Epithelial cell of proximal tubule (primary cell): ENCODE measurements at regions not wholly inside any gene's neighbourhood (a gene's known extent, or its start where the extent isn't known, plus 50 kb on each side); places are given as distances from the start of the nearest gene placed in this dataset.
A peak's percentile ranks its signal among the peaks of the same experiment; 100 is the strongest.

Experiments used
- DNase-seq: peaks from one replicate; pipeline ENCODE4 v3.0.0-alpha.2; 2011; ENCODE audit warnings: low read depth
- H3K4me3 ChIP-seq: 2 replicates; pipeline ENCODE4 v1.5.1; 2011; ENCODE audit warnings: low read depth, mild to moderate bottlenecking, low read length
- TF ChIP-seq, protein P1 (sequence below): conservative IDR thresholded peaks from 2 replicates; pipeline ENCODE4 v1.5.1; 2012; ENCODE audit warnings: low read depth, mild to moderate bottlenecking, low read length

DNA sequence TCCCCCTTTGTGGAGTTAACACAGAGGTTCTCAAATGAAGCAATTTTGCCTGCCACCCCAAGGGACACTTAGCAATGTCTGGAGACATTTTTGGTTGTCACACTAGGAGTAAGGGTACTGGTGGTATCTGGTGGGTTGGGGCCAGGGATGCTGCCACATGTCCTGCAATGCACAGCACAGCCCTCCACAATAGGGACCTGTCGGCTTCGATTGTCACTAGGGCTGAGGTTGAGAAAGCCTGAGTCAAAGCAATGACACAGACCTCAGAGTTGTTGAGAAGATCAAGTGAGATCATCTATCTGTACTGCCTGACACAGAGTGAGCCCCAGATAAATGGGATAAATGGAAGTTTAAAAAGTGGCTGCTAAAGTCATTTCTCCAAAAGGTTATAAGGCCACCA lies 249.2 kb upstream of the KLF4 start:
- TF ChIP-seq, protein P1, sequence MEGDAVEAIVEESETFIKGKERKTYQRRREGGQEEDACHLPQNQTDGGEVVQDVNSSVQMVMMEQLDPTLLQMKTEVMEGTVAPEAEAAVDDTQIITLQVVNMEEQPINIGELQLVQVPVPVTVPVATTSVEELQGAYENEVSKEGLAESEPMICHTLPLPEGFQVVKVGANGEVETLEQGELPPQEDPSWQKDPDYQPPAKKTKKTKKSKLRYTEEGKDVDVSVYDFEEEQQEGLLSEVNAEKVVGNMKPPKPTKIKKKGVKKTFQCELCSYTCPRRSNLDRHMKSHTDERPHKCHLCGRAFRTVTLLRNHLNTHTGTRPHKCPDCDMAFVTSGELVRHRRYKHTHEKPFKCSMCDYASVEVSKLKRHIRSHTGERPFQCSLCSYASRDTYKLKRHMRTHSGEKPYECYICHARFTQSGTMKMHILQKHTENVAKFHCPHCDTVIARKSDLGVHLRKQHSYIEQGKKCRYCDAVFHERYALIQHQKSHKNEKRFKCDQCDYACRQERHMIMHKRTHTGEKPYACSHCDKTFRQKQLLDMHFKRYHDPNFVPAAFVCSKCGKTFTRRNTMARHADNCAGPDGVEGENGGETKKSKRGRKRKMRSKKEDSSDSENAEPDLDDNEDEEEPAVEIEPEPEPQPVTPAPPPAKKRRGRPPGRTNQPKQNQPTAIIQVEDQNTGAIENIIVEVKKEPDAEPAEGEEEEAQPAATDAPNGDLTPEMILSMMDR = no peak
- H3K4me3 ChIP-seq = no peak overlapping the region
- DNase-seq = no peak

- no peak overlapping the region for H3K4me3 ChIP-seq
- TF ChIP-seq, protein P1 = no peak
- DNase-seq = no peak
Measured at GRCh38 chr9:107737987-107738743, 248.6 kb upstream of the KLF4 start.

DNA sequence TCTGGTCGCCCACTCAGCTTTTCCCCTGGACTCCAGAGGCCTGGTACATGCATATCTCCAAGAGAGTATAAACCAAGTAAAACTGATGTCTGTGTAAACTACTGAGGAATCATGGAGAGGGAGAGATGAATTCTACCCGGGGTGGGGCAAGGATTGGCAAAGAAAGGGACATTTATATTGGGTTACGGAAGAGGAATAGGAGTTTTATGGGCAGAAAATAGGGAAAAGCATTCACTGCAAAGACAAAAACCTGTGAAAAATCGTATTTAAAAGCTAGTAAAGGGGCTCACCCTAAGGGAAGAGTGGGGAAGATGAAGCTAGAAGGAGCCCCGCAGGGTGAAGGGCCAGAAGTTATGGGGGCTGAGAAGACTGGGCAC lies 248.0 kb upstream of the KLF4 start:
- no peak overlapping the region for H3K4me3 ChIP-seq
- TF ChIP-seq, protein P1 = no peak

GRCh38 chr9:107735821-107736220 lies 246.3 kb upstream of the KLF4 start:
- H3K4me3 ChIP-seq = no peak overlapping the region
- no peak for DNase-seq
- TF ChIP-seq, protein P1 = no peak

More for the DNA sequence above, 248.0 kb upstream of the KLF4 start:
- no peak for DNase-seq

DNA sequence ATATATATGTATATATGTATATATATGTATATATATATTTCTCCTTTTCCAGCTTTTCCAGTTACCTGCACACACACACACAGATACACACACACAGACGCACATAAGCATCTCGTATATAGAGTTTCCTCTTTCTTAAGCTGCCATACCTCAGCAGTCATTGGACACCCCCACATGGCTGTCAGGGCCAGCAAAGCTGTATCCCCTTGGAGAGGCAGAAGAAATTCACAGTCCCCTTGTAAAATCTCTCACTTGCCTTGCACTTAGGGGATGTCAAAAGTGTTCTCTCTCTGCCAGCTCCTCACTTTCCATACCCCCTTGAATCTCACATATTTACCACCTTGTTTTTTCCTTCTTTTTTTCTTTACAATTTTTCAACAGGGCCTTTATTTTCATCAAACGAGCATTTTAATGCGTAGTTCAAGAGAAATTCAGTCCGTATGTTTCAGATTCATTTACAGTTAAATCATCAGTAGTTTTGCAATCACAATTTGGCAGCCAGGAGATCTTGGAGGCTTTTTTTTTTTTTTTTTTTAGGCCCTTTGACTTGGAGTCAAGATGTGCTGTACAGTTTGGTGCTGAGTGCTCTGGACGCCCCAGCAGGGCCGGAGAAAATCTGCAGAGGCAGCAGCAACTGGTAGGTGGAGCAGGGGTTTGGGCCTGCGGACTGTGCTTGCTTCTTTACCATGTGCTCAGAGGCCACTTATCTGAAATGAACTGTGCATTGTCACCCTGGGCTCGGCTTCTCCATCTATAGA lies 244.9 kb upstream of the KLF4 start:
- H3K4me3 ChIP-seq = no peak overlapping the region
- TF ChIP-seq, protein P1 = no peak
- DNase-seq = no peak

DNA sequence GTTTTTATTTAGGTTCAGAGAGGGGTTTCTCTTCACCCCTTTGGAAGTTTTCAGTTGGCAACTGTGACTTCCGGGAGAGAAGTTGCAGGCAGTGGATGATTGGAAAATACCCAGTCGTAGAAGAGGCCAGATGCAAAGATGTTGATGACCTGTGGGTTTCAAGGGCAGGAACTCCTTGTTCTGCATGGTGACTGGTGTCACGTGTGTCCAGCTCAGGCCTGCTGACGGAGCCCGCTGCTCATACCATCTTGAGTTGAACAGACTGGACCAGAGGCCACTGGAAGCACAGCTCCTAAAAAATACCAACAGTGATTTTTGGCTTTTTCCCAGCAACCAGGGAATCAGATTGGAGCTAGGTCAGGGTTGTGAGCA lies 243.9 kb upstream of the KLF4 start:
- TF ChIP-seq, protein P1 = no peak
- peak overlapping the region; percentile 24 for H3K4me3 ChIP-seq
- no peak for DNase-seq
